ENCODE measurements at regions not wholly inside any gene's neighbourhood (a gene's known extent, or its start where the extent isn't known, plus 50 kb on each side); places are given as distances from the start of the nearest gene placed in this dataset.

DNA sequence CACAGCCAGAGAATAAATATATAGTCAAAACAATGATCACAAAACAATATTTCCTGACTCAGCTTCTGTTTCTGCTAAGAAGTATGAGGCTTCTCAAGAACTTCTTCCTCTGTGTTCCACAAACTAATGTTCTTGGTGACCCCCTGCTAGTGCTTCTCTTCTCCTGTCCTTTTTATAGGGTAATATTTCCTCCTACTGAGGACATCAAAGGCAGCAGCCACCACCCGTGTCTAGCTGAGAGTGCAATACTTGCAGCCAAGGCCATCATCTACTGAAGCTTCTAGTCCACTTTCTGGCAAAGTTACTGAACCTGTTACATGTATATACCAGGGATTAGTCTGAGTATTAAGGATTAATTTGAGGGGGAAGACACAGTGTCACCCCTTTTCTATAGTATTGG is 83.7 kb upstream of the SLC12A2 start:
- POLR2A ChIA-PET = no interaction called here
- CTCF ChIA-PET = no interaction called here

DNA sequence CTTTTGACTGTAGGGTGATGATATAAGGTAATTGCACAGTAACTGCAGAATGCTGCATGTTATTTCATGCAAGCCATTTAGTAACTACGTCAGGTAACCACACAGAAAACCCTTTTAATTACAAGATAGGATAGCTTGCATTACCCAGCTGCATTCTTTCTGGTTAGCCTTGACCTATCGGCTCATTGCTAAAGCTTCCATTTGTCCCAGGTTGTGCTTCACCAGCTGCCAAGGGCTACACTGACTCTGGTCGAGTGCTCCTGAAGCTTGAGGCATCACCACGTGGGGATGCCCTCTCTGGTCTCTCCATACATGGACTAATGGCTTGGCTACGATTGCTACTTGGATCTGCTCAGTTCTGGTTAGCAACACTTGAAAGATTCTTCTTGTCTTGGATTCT is 81.1 kb upstream of the SLC12A2 start:
- no peak for TF ChIP-seq BHLHE40 (IDR thresholded peaks at IDR 0.05; ENCODE audit: borderline replicate concordance)
- TF ChIP-seq ELF4 (IDR thresholded peaks at IDR 0.05) = no peak
- TF ChIP-seq ZNF384 (IDR thresholded peaks at IDR 0.05) = no peak
- TF ChIP-seq L3MBTL2 (conservative IDR thresholded peaks at IDR 0.05) = no peak
- no peak for TF ChIP-seq TARDBP (IDR thresholded peaks at IDR 0.05)
- TF ChIP-seq SUZ12 (IDR thresholded peaks at IDR 0.05) = no peak
- TF ChIP-seq FOXK2 (IDR thresholded peaks at IDR 0.05) = no peak
- TF ChIP-seq ARNT (IDR thresholded peaks at IDR 0.05) = no peak
- no peak for TF ChIP-seq FOXM1 (IDR thresholded peaks at IDR 0.05; ENCODE audit: borderline replicate concordance)
- no peak for TF ChIP-seq NFRKB (IDR thresholded peaks at IDR 0.05)
- TF ChIP-seq CTBP1 (IDR thresholded peaks at IDR 0.05; ENCODE audit: borderline replicate concordance) = no peak
- TF ChIP-seq FOXA1 (IDR thresholded peaks at IDR 0.05) = no peak
- no peak for TF ChIP-seq LEF1 (IDR thresholded peaks at IDR 0.05; ENCODE audit: borderline replicate concordance)
- TF ChIP-seq HDGF (IDR thresholded peaks at IDR 0.05; ENCODE audit: borderline replicate concordance) = no peak
- TF ChIP-seq SP1 (IDR thresholded peaks at IDR 0.05) = no peak
- TF ChIP-seq, protein P1, sequence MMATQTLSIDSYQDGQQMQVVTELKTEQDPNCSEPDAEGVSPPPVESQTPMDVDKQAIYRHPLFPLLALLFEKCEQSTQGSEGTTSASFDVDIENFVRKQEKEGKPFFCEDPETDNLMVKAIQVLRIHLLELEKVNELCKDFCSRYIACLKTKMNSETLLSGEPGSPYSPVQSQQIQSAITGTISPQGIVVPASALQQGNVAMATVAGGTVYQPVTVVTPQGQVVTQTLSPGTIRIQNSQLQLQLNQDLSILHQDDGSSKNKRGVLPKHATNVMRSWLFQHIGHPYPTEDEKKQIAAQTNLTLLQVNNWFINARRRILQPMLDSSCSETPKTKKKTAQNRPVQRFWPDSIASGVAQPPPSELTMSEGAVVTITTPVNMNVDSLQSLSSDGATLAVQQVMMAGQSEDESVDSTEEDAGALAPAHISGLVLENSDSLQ (IDR thresholded peaks at IDR 0.05) = no peak
- CTCF ChIA-PET = no interaction called here
- POLR2A ChIA-PET = no interaction called here
- no peak for DNase-seq (ENCODE audit: extremely low spot score)

More for the DNA sequence above, 83.7 kb upstream of the SLC12A2 start:
- DNase-seq (ENCODE audit: extremely low spot score) = no peak
- TF ChIP-seq ARNT (IDR thresholded peaks at IDR 0.05) (no peak), ZNF384 (IDR thresholded peaks at IDR 0.05) (no peak), NFRKB (IDR thresholded peaks at IDR 0.05) (no peak), HDGF (IDR thresholded peaks at IDR 0.05; ENCODE audit: borderline replicate concordance) (no peak), L3MBTL2 (conservative IDR thresholded peaks at IDR 0.05) (no peak), LEF1 (IDR thresholded peaks at IDR 0.05; ENCODE audit: borderline replicate concordance) (no peak)
- TF ChIP-seq, protein P1 (IDR thresholded peaks at IDR 0.05) = no peak

- no peak for TF ChIP-seq HDGF (IDR thresholded peaks at IDR 0.05; ENCODE audit: borderline replicate concordance)
- POLR2A ChIA-PET = no interaction called here
- no peak for DNase-seq (ENCODE audit: extremely low spot score)
- CTCF ChIA-PET = no interaction called here
Measured at GRCh38 chr5:128007939-128008338, 75.6 kb upstream of the SLC12A2 start.

- DNase-seq (ENCODE audit: extremely low spot score) = peak; percentile 8
- CTCF ChIA-PET = no interaction called here
Measured at GRCh38 chr5:128009403-128009802, 74.2 kb upstream of the SLC12A2 start.

DNA sequence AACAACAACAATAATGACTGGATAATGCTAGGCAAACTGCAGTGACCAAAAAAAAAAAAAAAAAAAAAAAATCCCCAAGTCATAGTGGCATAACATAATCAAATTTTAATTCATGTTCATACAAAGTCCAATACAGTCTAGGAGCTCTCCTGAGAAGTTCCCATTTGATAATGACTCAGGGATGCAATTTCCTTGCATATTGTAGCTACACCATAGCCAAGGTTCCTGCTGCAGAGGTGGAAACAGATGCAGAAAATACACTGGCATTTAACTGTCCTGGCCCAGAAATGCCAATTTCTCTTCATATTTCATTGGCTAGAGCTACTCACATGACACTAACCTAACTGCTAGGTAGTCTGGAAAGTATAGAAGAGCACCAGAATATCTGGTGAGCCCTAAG is 72.2 kb upstream of the SLC12A2 start:
- TF ChIP-seq HDGF (IDR thresholded peaks at IDR 0.05; ENCODE audit: borderline replicate concordance) = no peak
- no peak for TF ChIP-seq CTBP1 (IDR thresholded peaks at IDR 0.05; ENCODE audit: borderline replicate concordance)
- TF ChIP-seq SUZ12 (IDR thresholded peaks at IDR 0.05) = no peak
- no peak for TF ChIP-seq NFRKB (IDR thresholded peaks at IDR 0.05)
- no peak for TF ChIP-seq ZNF384 (IDR thresholded peaks at IDR 0.05)
- TF ChIP-seq SP1 (IDR thresholded peaks at IDR 0.05) = no peak
- TF ChIP-seq LEF1 (IDR thresholded peaks at IDR 0.05; ENCODE audit: borderline replicate concordance) = no peak
- no peak for TF ChIP-seq FOXM1 (IDR thresholded peaks at IDR 0.05; ENCODE audit: borderline replicate concordance)
- no peak for TF ChIP-seq L3MBTL2 (conservative IDR thresholded peaks at IDR 0.05)
- TF ChIP-seq, protein P1 (IDR thresholded peaks at IDR 0.05) = no peak
- TF ChIP-seq ARNT (IDR thresholded peaks at IDR 0.05) = no peak
- no peak for TF ChIP-seq FOXK2 (IDR thresholded peaks at IDR 0.05)
- TF ChIP-seq FOXA1 (IDR thresholded peaks at IDR 0.05) = no peak
- ChIA-PET CTCF (no interaction called here), POLR2A (no interaction called here)
- DNase-seq (ENCODE audit: extremely low spot score) = no peak

More at GRCh38 chr5:128009403-128009802, 74.2 kb upstream of the SLC12A2 start:
- POLR2A ChIA-PET = interaction anchor here (1.1 kb wide), 1 partner anchor 11 kb away, joined by 5 read pairs; no protein-coding TSS in a partner anchor
- no peak for TF ChIP-seq ARNT (IDR thresholded peaks at IDR 0.05)
- no peak for TF ChIP-seq ELF4 (IDR thresholded peaks at IDR 0.05)
- no peak for TF ChIP-seq FOXM1 (IDR thresholded peaks at IDR 0.05; ENCODE audit: borderline replicate concordance)
- TF ChIP-seq TARDBP (IDR thresholded peaks at IDR 0.05) = no peak
- no peak for TF ChIP-seq SP1 (IDR thresholded peaks at IDR 0.05)
- TF ChIP-seq, protein P1 (IDR thresholded peaks at IDR 0.05) = no peak
- no peak for TF ChIP-seq L3MBTL2 (conservative IDR thresholded peaks at IDR 0.05)
- TF ChIP-seq HDGF (IDR thresholded peaks at IDR 0.05; ENCODE audit: borderline replicate concordance) = no peak
- TF ChIP-seq FOXA1 (IDR thresholded peaks at IDR 0.05) = no peak
- no peak for TF ChIP-seq ZNF384 (IDR thresholded peaks at IDR 0.05)

DNA sequence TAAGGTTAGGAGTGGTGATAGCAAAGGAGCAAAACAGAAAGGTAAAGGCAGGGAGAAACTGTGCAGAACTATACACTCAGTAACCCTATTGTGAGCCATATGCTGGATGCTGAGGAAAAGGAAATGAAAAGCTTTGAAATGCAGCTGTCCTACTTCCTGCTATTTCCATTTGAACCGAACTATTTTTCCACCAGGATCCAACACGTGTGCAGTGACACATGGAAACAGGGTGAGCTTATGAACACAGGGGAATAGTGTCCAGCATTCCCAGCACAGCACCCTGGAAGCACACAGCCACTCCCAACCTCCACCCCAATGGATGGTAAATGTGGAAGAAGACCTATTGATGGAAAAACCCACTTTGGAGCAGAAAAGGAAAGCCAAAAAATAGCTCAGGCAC is 69.0 kb upstream of the SLC12A2 start:
- no peak for TF ChIP-seq FOXK2 (IDR thresholded peaks at IDR 0.05)
- ChIA-PET POLR2A (interaction anchor here (0.8 kb wide), 1 partner anchor 68 kb away, joined by 5 read pairs; no protein-coding TSS in a partner anchor), CTCF (no interaction called here)
- no peak for DNase-seq (ENCODE audit: extremely low spot score)

GRCh38 chr5:128015478-128015877 is 68.1 kb upstream of the SLC12A2 start:
- CTCF ChIA-PET = no interaction called here
- POLR2A ChIA-PET = no interaction called here
- TF ChIP-seq, protein P1 (IDR thresholded peaks at IDR 0.05) = no peak
- TF ChIP-seq FOXA1 (IDR thresholded peaks at IDR 0.05) (no peak), SP1 (IDR thresholded peaks at IDR 0.05) (no peak), ARNT (IDR thresholded peaks at IDR 0.05) (no peak), LEF1 (IDR thresholded peaks at IDR 0.05; ENCODE audit: borderline replicate concordance) (no peak), BHLHE40 (IDR thresholded peaks at IDR 0.05; ENCODE audit: borderline replicate concordance) (no peak), L3MBTL2 (conservative IDR thresholded peaks at IDR 0.05) (no peak), ZNF384 (IDR thresholded peaks at IDR 0.05) (no peak), FOXK2 (IDR thresholded peaks at IDR 0.05) (no peak), HDGF (IDR thresholded peaks at IDR 0.05; ENCODE audit: borderline replicate concordance) (no peak), CTBP1 (IDR thresholded peaks at IDR 0.05; ENCODE audit: borderline replicate concordance) (no peak), FOXM1 (IDR thresholded peaks at IDR 0.05; ENCODE audit: borderline replicate concordance) (no peak), NFRKB (IDR thresholded peaks at IDR 0.05) (no peak), TARDBP (IDR thresholded peaks at IDR 0.05) (no peak), ELF4 (IDR thresholded peaks at IDR 0.05) (no peak), SUZ12 (IDR thresholded peaks at IDR 0.05) (no peak)
- DNase-seq (ENCODE audit: extremely low spot score) = no peak
